IMR-90 (cell line): ENCODE measurements at regions not wholly inside any gene's neighbourhood (a gene's known extent, or its start where the extent isn't known, plus 50 kb on each side); places are given as distances from the start of the nearest gene placed in this dataset.

Source experiments
- BHLHE40 ChIP-seq: fragments of 150-350 bp; IDR thresholded peaks from 2 replicates; pipeline ENCODE4 v1.6.1; 2016; ENCODE audit warnings: mild to moderate bottlenecking, low read depth, low read length
- CEBPB ChIP-seq: IDR thresholded peaks from 2 replicates; pipeline ENCODE4 v1.6.1; 2012; ENCODE audit warnings: low read depth, low read length, improper control_type of control experiment
- FOS ChIP-seq: fragments of 150-350 bp; IDR thresholded peaks from 2 replicates; pipeline ENCODE4 v1.6.1; 2016; ENCODE audit warnings: low read depth, low read length
- POLR2A ChIP-seq: IDR thresholded peaks from 2 replicates; pipeline ENCODE4 v1.6.1; 2012; ENCODE audit warnings: mild to moderate bottlenecking, low read depth, low read length
- RAD21 ChIP-seq: IDR thresholded peaks from 2 replicates; pipeline ENCODE4 v1.6.1; 2012; ENCODE audit warnings: low read length, improper control_type of control experiment
- RFX5 ChIP-seq: IDR thresholded peaks from 2 replicates; pipeline ENCODE4 v1.8.0; 2012; ENCODE audit warnings: low read depth, mild to moderate bottlenecking, low read length, moderate library complexity
- SMC3 ChIP-seq: fragments of 150-350 bp; IDR thresholded peaks from 2 replicates; pipeline ENCODE4 v1.6.1; 2016; ENCODE audit warnings: low read depth, mild to moderate bottlenecking, antibody characterized with exemption, low read length, moderate library complexity
- TF ChIP-seq, protein P1 (sequence below): conservative IDR thresholded peaks from 2 replicates; pipeline ENCODE4 v1.5.1; 2012; ENCODE audit warnings: mild to moderate bottlenecking, low read depth, low read length, improper control_type of control experiment
- TF ChIP-seq, protein P2 (sequence below): fragments of 150-350 bp; IDR thresholded peaks from 2 replicates; pipeline ENCODE4 v1.6.1; 2017; ENCODE audit warnings: mild to moderate bottlenecking, antibody characterized with exemption, low read length, low read depth

DNA sequence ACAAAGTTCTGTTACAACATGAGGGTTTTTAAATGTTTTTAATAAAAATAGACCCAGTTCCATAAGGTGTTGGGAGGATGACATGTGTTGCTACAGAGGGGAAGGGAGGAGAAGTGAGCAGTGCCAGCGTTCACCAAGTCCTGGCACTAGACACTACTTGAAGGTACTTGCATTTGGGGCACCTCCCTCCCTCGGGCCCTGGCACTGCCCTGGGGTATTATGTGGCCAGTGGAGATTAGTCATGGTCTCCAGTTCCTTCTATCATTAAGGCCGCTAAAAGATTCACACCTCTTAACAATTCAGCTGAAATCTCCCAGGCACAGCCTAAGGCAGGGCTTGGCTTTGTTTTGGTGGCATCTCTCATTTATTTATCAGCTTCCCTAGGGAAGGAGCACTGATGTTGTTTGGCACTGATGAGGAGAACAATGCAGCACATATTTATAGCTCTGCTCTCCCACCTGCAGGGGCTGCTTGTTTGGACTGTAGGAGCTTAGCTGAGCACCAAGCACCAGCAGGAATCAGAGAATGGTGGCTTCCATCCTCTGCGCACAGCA lies 155.5 kb upstream of the NTF3 start:
- TF ChIP-seq, protein P1, sequence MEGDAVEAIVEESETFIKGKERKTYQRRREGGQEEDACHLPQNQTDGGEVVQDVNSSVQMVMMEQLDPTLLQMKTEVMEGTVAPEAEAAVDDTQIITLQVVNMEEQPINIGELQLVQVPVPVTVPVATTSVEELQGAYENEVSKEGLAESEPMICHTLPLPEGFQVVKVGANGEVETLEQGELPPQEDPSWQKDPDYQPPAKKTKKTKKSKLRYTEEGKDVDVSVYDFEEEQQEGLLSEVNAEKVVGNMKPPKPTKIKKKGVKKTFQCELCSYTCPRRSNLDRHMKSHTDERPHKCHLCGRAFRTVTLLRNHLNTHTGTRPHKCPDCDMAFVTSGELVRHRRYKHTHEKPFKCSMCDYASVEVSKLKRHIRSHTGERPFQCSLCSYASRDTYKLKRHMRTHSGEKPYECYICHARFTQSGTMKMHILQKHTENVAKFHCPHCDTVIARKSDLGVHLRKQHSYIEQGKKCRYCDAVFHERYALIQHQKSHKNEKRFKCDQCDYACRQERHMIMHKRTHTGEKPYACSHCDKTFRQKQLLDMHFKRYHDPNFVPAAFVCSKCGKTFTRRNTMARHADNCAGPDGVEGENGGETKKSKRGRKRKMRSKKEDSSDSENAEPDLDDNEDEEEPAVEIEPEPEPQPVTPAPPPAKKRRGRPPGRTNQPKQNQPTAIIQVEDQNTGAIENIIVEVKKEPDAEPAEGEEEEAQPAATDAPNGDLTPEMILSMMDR = no peak
- TF ChIP-seq POLR2A = no peak
- no peak for TF ChIP-seq CEBPB
- TF ChIP-seq FOS = no peak
- TF ChIP-seq, protein P2, sequence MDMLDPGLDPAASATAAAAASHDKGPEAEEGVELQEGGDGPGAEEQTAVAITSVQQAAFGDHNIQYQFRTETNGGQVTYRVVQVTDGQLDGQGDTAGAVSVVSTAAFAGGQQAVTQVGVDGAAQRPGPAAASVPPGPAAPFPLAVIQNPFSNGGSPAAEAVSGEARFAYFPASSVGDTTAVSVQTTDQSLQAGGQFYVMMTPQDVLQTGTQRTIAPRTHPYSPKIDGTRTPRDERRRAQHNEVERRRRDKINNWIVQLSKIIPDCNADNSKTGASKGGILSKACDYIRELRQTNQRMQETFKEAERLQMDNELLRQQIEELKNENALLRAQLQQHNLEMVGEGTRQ = no peak
- TF ChIP-seq RAD21 = no peak
- TF ChIP-seq SMC3 = no peak
- TF ChIP-seq RFX5 = no peak
- TF ChIP-seq BHLHE40 = no peak
